ENCODE measurements at regions not wholly inside any gene's neighbourhood (a gene's known extent, or its start where the extent isn't known, plus 50 kb on each side); places are given as distances from the start of the nearest gene placed in this dataset.

DNA sequence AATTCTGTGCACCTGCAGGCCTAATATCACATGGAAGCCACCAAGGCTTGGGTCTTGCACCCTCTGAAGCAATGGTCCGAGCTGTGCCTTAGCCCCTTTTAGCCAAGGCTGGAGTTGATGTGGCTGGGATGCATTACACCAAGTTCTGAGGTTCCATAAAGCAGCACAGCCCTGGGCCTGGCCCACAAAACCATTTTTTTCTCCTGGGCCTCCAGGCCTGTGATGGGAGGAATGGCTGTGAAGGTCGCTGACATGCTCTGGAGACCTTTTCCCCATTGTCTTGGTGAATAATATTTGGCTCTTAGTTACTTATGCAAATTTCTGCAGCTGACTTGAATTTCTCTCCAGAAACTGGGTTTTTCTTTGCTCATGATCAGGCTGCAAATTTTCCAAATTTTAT, 167.3 kb downstream of the HTR1A start:
- no peak overlapping the region for H2AK5ac ChIP-seq (ENCODE audit: low read depth, low read length)
- POLR2A ChIA-PET (ENCODE audit: unreplicated experiment) = no interaction called here
- H3K9ac ChIP-seq (ENCODE audit: low read depth, low read length) = no peak overlapping the region
- H2BK20ac ChIP-seq (ENCODE audit: low read depth, low read length) = no peak overlapping the region
- ATAC-seq (ENCODE audit: low read depth) (no peak), DNase-seq (no peak)
- H3K4me1 ChIP-seq (ENCODE audit: control insufficient read depth, insufficient read depth, low read length) = no peaks in the 10 kb centered on the region
- H3K14ac ChIP-seq (replicated peaks; ENCODE audit: low read depth, low read length) = no peak overlapping the region
- no peak for TF ChIP-seq BHLHE40 (IDR thresholded peaks at IDR 0.05; ENCODE audit: low read depth, low read length)
- TF ChIP-seq POLR2A (IDR thresholded peaks at IDR 0.05; ENCODE audit: low read depth, low read length) = no peak
- TF ChIP-seq, protein P1, sequence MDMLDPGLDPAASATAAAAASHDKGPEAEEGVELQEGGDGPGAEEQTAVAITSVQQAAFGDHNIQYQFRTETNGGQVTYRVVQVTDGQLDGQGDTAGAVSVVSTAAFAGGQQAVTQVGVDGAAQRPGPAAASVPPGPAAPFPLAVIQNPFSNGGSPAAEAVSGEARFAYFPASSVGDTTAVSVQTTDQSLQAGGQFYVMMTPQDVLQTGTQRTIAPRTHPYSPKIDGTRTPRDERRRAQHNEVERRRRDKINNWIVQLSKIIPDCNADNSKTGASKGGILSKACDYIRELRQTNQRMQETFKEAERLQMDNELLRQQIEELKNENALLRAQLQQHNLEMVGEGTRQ (IDR thresholded peaks at IDR 0.05; ENCODE audit: low read depth, low read length) = no peak
- no peak for TF ChIP-seq RAD21 (IDR thresholded peaks at IDR 0.05; ENCODE audit: low read length)
- no peak overlapping the region for H4K5ac ChIP-seq (ENCODE audit: low read depth, low read length)
- H3K56ac ChIP-seq (ENCODE audit: extremely low read depth, insufficient read depth, low read length) = no peak overlapping the region
- no CpG with 5 or more reads among the region's 2 CpGs for WGBS, 2 experiments (ENCODE audit: extremely low coverage in 2 of 2, insufficient read length in 1 of 2)
- no peaks in the 10 kb centered on the region for H3K9me1 ChIP-seq (ENCODE audit: insufficient read depth, low read length)
- CTCF ChIA-PET = no interaction called here
- H3K4me2 ChIP-seq (ENCODE audit: low read depth, low read length) = no peak overlapping the region
- peaks cover 16% of the 10 kb centered on the region for H3K9me3 ChIP-seq (ENCODE audit: control insufficient read depth, insufficient read depth, low read length)
- no peak overlapping the region for H3K4ac ChIP-seq (ENCODE audit: low read depth, low read length)
- no peaks in the 10 kb centered on the region for H4K20me1 ChIP-seq (ENCODE audit: insufficient read depth, low read length)
- no peak overlapping the region for H4K8ac ChIP-seq (ENCODE audit: low read depth in 2 of 2, low read length in 2 of 2)
- no peak overlapping the region for H4K91ac ChIP-seq (ENCODE audit: insufficient read depth, low read depth, low read length)
- no peak overlapping the region for H2AK9ac ChIP-seq (replicated peaks; ENCODE audit: low read depth, low read length, poor library complexity)
- in situ Hi-C loops (cut with MboI; ENCODE audit: low sequenced_read_pairs) (no loop called here), dilution Hi-C loops (cut with HindIII; ENCODE audit: low sequenced_read_pairs, unreplicated experiment) (no loop called here), intact Hi-C loops (cut with micrococcal nuclease) (no loop called here)
- H3K4me3 ChIP-seq (ENCODE audit: insufficient read depth, low read depth, low read length) = no peak overlapping the region
- H3K36me3 ChIP-seq (ENCODE audit: control insufficient read depth, insufficient read depth, low read length) = no peaks in the 10 kb centered on the region
- no peak overlapping the region for H3K18ac ChIP-seq (ENCODE audit: low read depth, low read length)
- H2BK120ac ChIP-seq (ENCODE audit: low read depth, low read length) = no peak overlapping the region
- H3K23ac ChIP-seq (ENCODE audit: low read depth, low read length) = no peak overlapping the region
- no peak overlapping the region for H2BK15ac ChIP-seq (ENCODE audit: low read depth, low read length)
- H3K27ac ChIP-seq (ENCODE audit: insufficient read depth, low read length) = no peak overlapping the region
- H3K27me3 ChIP-seq (ENCODE audit: control insufficient read depth, insufficient read depth, low read length) = no peaks in the 10 kb centered on the region
- no peak overlapping the region for H2AFZ ChIP-seq (replicated peaks; ENCODE audit: low read length, poor library complexity)
- no peaks in the 10 kb centered on the region for H3K79me1 ChIP-seq (ENCODE audit: low read depth in 1 of 2, low read length in 2 of 2)
- H2BK5ac ChIP-seq (ENCODE audit: low read depth, low read length, poor library complexity, severe bottlenecking) = no peak overlapping the region
- no TSS peak for BruUV-seq (replicated peaks)

Measured in IMR-90 (cell line).